Heart left ventricle (tissue), 13 donors: ENCODE measurements at regions not wholly inside any gene's neighbourhood (a gene's known extent, or its start where the extent isn't known, plus 50 kb on each side); places are given as distances from the start of the nearest gene placed in this dataset.
"Not testable (repeated sequence)": the region's sequence is repeated elsewhere in the genome, so short reads cannot be mapped to it uniquely, and the experiment has no call there.

ENCODE experiments used
- CTCF ChIP-seq, 12 donors: fragments of 200-600 bp; sonication (generic) in 4 of 12; IDR thresholded peaks; one replicate each; pipeline versions ENCODE4 v1.5.0 to v1.8.0; 2018 to 2022; ENCODE audit warnings: antibody characterized with exemption in 12 of 12, mild to moderate bottlenecking in 5 of 12
- POLR2A ChIP-seq, 2 donors: fragments of 450-650 bp; IDR thresholded peaks; one replicate each; pipeline ENCODE4 v1.6.1; 2017; ENCODE audit warnings: antibody characterized with exemption in 2 of 2, mild to moderate bottlenecking in 2 of 2, moderate library complexity in 2 of 2
- donor health status: ischemic (EF 13 %, LVEDD 7.1; RV severe dilation, severe dysfunction).
- donor health status: DM: no; HTN: yes; CAD: no.
- donor health status: DM: no; HTN: no; CAD: no.
- donor health status: ischemic (EF 25% LVEDD 6.9; RV normal size, moderate dysfunction).
- donor health status: ischemic (EF 25% LVEDD 5.7; RV mildly dilated, moderate dysfunction).
- donor health status: ischemic (EF 35%, LVEDD 5.7; RV mildly dilated, moderate dysfunction).
- donor health status: nonischemic (EF 11% LVEDD 7.7; RV severe dilation, severe dysfunction).
- donor health status: DM: yes; HTN: yes; CAD: no.
- donor health status: PGD.
- donor health status: ischemic (EF 29% LVEDD 5.4; RV normal size, mild dysfunction).
- donor health status: nonischemic (EF 23%, LVEDD 6.1; RV moderate dilation, normal function).

- TF ChIP-seq CTCF, POLR2A (IDR thresholded peaks at IDR 0.05): not testable (repeated sequence)
These were observed 233.1 kb upstream of the ZNF722 start for GRCh38 chr7:63765541-63765940.
